Glutamatergic neuron (in vitro differentiated cells): ENCODE measurements at regions not wholly inside any gene's neighbourhood (a gene's known extent, or its start where the extent isn't known, plus 50 kb on each side); places are given as distances from the start of the nearest gene placed in this dataset.

Experiments
- DNase-seq: peaks from one replicate; pipeline ENCODE4 v3.0.0; 2022
- H3K27ac Mint-ChIP-seq: one replicate; pipeline ENCODE4 v1.8.0; 2020; ENCODE audit warnings: mild to moderate bottlenecking, mixed read lengths, inconsistent platforms; ENCODE audit not compliant: unreplicated experiment
- H3K27me3 Mint-ChIP-seq: one replicate; pipeline ENCODE4 v1.8.0; 2020; ENCODE audit warnings: mild to moderate bottlenecking, moderate library complexity, mixed read lengths, inconsistent platforms; ENCODE audit not compliant: unreplicated experiment
- H3K36me3 Mint-ChIP-seq: one replicate; pipeline ENCODE4 v1.8.0; 2020; ENCODE audit warnings: mild to moderate bottlenecking, mixed read lengths, inconsistent platforms; ENCODE audit not compliant: unreplicated experiment
- H3K4me1 Mint-ChIP-seq: one replicate; pipeline ENCODE4 v1.8.0; 2020; ENCODE audit warnings: mild to moderate bottlenecking, low read depth, mixed read lengths, inconsistent platforms; ENCODE audit not compliant: unreplicated experiment
- H3K4me3 Mint-ChIP-seq: one replicate; pipeline ENCODE4 v1.8.0; 2020; ENCODE audit warnings: mild to moderate bottlenecking, mixed read lengths, inconsistent platforms; ENCODE audit not compliant: unreplicated experiment
- H3K9me3 Mint-ChIP-seq: one replicate; pipeline ENCODE4 v1.8.0; 2020; ENCODE audit warnings: mild to moderate bottlenecking, moderate library complexity, mixed read lengths, inconsistent platforms; ENCODE audit not compliant: unreplicated experiment
- TF ChIP-seq, protein P1 (sequence below): fragments of 200-600 bp; sonication (generic); IDR thresholded peaks from one replicate; pipeline ENCODE4 v1.5.0; 2021; ENCODE audit not compliant: partially characterized antibody, unreplicated experiment

- no peak overlapping the region for H3K4me3 Mint-ChIP-seq
- DNase-seq, result no peak
- TF ChIP-seq, protein P1, sequence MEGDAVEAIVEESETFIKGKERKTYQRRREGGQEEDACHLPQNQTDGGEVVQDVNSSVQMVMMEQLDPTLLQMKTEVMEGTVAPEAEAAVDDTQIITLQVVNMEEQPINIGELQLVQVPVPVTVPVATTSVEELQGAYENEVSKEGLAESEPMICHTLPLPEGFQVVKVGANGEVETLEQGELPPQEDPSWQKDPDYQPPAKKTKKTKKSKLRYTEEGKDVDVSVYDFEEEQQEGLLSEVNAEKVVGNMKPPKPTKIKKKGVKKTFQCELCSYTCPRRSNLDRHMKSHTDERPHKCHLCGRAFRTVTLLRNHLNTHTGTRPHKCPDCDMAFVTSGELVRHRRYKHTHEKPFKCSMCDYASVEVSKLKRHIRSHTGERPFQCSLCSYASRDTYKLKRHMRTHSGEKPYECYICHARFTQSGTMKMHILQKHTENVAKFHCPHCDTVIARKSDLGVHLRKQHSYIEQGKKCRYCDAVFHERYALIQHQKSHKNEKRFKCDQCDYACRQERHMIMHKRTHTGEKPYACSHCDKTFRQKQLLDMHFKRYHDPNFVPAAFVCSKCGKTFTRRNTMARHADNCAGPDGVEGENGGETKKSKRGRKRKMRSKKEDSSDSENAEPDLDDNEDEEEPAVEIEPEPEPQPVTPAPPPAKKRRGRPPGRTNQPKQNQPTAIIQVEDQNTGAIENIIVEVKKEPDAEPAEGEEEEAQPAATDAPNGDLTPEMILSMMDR, result no peak
These were observed 130.6 kb upstream of the ZNF236 start for GRCh38 chr18:76691800-76692199.

GRCh38 chr18:76689646-76690264 is 132.6 kb upstream of the ZNF236 start:
- no peak for DNase-seq
- H3K27ac Mint-ChIP-seq, result no peak overlapping the region

More at GRCh38 chr18:76691800-76692199, 130.6 kb upstream of the ZNF236 start:
- Mint-ChIP-seq H3K36me3 (no peaks in the 10 kb centered on the region), H3K27ac (no peak overlapping the region), H3K4me1 (peaks cover 16% of the 10 kb centered on the region), H3K9me3 (no peaks in the 10 kb centered on the region), H3K27me3 (peaks cover 5% of the 10 kb centered on the region)

GRCh38 chr18:76688724-76689472 is 133.5 kb upstream of the ZNF236 start:
- H3K4me1 Mint-ChIP-seq, result peaks cover 17% of the 10 kb centered on the region
- no peaks in the 10 kb centered on the region for H3K36me3 Mint-ChIP-seq
- TF ChIP-seq, protein P1, result no peak
- H3K27me3 Mint-ChIP-seq, result peaks cover 6% of the 10 kb centered on the region
- H3K9me3 Mint-ChIP-seq, result no peaks in the 10 kb centered on the region
- DNase-seq, result no peak
- H3K27ac Mint-ChIP-seq, result no peak overlapping the region
- H3K4me3 Mint-ChIP-seq, result no peak overlapping the region

More at GRCh38 chr18:76689646-76690264, 132.6 kb upstream of the ZNF236 start:
- Mint-ChIP-seq H3K4me1 (peaks cover 17% of the 10 kb centered on the region), H3K27me3 (peaks cover 5% of the 10 kb centered on the region), H3K9me3 (no peaks in the 10 kb centered on the region), H3K36me3 (no peaks in the 10 kb centered on the region), H3K4me3 (no peak overlapping the region)
- TF ChIP-seq, protein P1, result no peak

DNA sequence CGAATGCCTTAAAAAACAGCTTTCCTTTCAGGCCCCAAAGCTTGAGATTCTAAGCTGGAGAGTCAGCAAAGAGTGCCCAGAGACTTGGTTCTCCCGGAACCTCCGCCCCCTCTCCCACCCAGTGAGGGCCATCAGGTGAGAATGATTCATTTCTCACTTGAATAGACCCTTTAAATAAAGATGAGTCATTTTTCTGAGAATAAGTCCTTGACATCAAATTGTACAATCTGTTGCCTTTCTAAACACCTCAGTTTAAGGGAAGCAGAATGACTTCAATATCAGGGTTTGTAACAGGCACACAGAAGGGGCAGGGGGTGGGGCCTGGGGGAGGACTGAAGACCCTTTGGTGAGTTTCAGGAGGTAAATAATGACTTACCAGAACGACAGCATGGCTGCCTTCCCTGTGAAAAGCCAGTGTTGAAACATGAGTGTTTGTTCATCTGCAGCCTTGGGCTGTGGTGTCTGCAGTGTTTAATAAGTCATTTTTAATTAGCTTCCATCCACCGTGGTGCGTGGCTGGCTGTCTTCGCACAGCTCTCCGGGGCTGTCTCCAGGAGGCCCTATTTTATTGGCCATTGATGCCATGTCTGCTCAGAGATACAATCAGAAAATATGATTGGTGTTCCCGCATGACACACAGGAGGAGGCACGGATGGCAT is 134.9 kb upstream of the ZNF236 start:
- DNase-seq, result no peak
- peaks cover 6% of the 10 kb centered on the region for H3K27me3 Mint-ChIP-seq
- H3K36me3 Mint-ChIP-seq, result no peaks in the 10 kb centered on the region
- TF ChIP-seq, protein P1, result no peak
- no peak overlapping the region for H3K27ac Mint-ChIP-seq
- no peak overlapping the region for H3K4me3 Mint-ChIP-seq
- H3K4me1 Mint-ChIP-seq, result peaks cover 17% of the 10 kb centered on the region
- H3K9me3 Mint-ChIP-seq, result no peaks in the 10 kb centered on the region
